ENCODE measurements at regions not wholly inside any gene's neighbourhood (a gene's known extent, or its start where the extent isn't known, plus 50 kb on each side); places are given as distances from the start of the nearest gene placed in this dataset.
"Not testable (repeated sequence)": the region's sequence is repeated elsewhere in the genome, so short reads cannot be mapped to it uniquely, and the experiment has no call there.

- no peak for DNase-seq (ENCODE audit: low spot score)
- H2AFZ ChIP-seq (ENCODE audit: low read length) = no peak overlapping the region
- intact Hi-C loops (cut with micrococcal nuclease; ENCODE audit: unreplicated experiment) = no loop called here
- H3K4me2 ChIP-seq (ENCODE audit: low read depth, low read length) = no peak overlapping the region
- POLR2A ChIA-PET = no interaction called here
- FAIRE-seq = no peak
- WGBS (ENCODE audit: low lambda C conversion rate) = 15% methylated on average over 2 of the region's 2 CpGs
- no peaks in the 10 kb centered on the region for H3K9me3 ChIP-seq (ENCODE audit: low read length)
- H3K36me3 ChIP-seq (replicated peaks in 1 of 2; ENCODE audit: control insufficient read depth in 1 of 2, insufficient read depth in 2 of 2, low read length in 2 of 2) = no peaks in the 10 kb centered on the region
- TF ChIP-seq SNAPC2 (CRISPR knock-in tag; IDR thresholded peaks at IDR 0.05) (no peak), PRDM4 (CRISPR knock-in tag; IDR thresholded peaks at IDR 0.05; ENCODE audit: borderline replicate concordance) (no peak)
- H3K9ac ChIP-seq (ENCODE audit: insufficient read depth, low read depth, low read length) = no peak overlapping the region
- in situ Hi-C loops (cut with HindIII; ENCODE audit: extremely low pct_ligation_motif_present, low pct_unique_long_range_greater_than_20kb) = no loop called here
- CTCF ChIA-PET (ENCODE audit: low intra/inter-chr PET ratio, low total read pairs) = no interaction called here
- no TSS peak for BruUV-seq (replicated peaks)
- H3K27ac ChIP-seq (ENCODE audit: extremely low read length, insufficient read depth, low read length) = no peak overlapping the region
- no peaks in the 10 kb centered on the region for H3K4me1 ChIP-seq (ENCODE audit: insufficient read depth, low read length)
- H3K4me3 ChIP-seq (replicated peaks in 1 of 3; ENCODE audit: insufficient read depth in 1 of 3, low read depth in 2 of 3, low read length in 3 of 3) = no peak overlapping the region
- H4K20me1 ChIP-seq (ENCODE audit: insufficient read depth, low read length) = no peaks in the 10 kb centered on the region
- no peak for ATAC-seq
- peaks cover 0 to 12% of the 10 kb centered on the region in 2 experiments; a peak in 3 of 5 replicates for H3K27me3 ChIP-seq (ENCODE audit: control insufficient read depth in 1 of 2, insufficient read depth in 2 of 2, low read length in 2 of 2)
- no peaks in the 10 kb centered on the region for H3K79me2 ChIP-seq (ENCODE audit: insufficient read depth, low read length)
Measured at GRCh38 chr20:43355610-43356009, 102.1 kb upstream of the SRSF6 start.

GRCh38 chr20:43352996-43353395, 104.7 kb upstream of the SRSF6 start:
- ChIA-PET CTCF (ENCODE audit: low intra/inter-chr PET ratio, low total read pairs) (no interaction called here), POLR2A (no interaction called here)
- intact Hi-C loops (cut with micrococcal nuclease; ENCODE audit: unreplicated experiment) = no loop called here
- no peak overlapping the region for H3K4me2 ChIP-seq (ENCODE audit: low read depth, low read length)
- DNase-seq (ENCODE audit: low spot score) = no peak
- no peaks in the 10 kb centered on the region for H3K36me3 ChIP-seq (replicated peaks in 1 of 2; ENCODE audit: control insufficient read depth in 1 of 2, insufficient read depth in 2 of 2, low read length in 2 of 2)
- 5% methylated on average over 8 of the region's 8 CpGs for WGBS (ENCODE audit: low lambda C conversion rate)
- in situ Hi-C loops (cut with HindIII; ENCODE audit: extremely low pct_ligation_motif_present, low pct_unique_long_range_greater_than_20kb) = no loop called here
- TF ChIP-seq, protein P1, sequence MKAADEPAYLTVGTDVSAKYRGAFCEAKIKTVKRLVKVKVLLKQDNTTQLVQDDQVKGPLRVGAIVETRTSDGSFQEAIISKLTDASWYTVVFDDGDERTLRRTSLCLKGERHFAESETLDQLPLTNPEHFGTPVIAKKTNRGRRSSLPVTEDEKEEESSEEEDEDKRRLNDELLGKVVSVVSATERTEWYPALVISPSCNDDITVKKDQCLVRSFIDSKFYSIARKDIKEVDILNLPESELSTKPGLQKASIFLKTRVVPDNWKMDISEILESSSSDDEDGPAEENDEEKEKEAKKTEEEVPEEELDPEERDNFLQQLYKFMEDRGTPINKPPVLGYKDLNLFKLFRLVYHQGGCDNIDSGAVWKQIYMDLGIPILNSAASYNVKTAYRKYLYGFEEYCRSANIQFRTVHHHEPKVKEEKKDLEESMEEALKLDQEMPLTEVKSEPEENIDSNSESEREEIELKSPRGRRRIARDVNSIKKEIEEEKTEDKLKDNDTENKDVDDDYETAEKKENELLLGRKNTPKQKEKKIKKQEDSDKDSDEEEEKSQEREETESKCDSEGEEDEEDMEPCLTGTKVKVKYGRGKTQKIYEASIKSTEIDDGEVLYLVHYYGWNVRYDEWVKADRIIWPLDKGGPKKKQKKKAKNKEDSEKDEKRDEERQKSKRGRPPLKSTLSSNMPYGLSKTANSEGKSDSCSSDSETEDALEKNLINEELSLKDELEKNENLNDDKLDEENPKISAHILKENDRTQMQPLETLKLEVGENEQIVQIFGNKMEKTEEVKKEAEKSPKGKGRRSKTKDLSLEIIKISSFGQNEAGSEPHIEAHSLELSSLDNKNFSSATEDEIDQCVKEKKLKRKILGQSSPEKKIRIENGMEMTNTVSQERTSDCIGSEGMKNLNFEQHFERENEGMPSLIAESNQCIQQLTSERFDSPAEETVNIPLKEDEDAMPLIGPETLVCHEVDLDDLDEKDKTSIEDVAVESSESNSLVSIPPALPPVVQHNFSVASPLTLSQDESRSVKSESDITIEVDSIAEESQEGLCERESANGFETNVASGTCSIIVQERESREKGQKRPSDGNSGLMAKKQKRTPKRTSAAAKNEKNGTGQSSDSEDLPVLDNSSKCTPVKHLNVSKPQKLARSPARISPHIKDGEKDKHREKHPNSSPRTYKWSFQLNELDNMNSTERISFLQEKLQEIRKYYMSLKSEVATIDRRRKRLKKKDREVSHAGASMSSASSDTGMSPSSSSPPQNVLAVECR (CRISPR knock-in tag; IDR thresholded peaks at IDR 0.05; ENCODE audit: borderline replicate concordance) = no peak
- TF ChIP-seq ZNF790 (CRISPR knock-in tag; IDR thresholded peaks at IDR 0.05; ENCODE audit: borderline replicate concordance) = no peak
- FAIRE-seq = no peak
- no peak for ATAC-seq
- no TSS peak for BruUV-seq (replicated peaks)
- no peak overlapping the region for H2AFZ ChIP-seq (ENCODE audit: low read length)
- no peak overlapping the region for H3K4me3 ChIP-seq (replicated peaks in 1 of 3; ENCODE audit: insufficient read depth in 1 of 3, low read depth in 2 of 3, low read length in 3 of 3)
- no peak overlapping the region for H3K9ac ChIP-seq (ENCODE audit: insufficient read depth, low read depth, low read length)
- no peaks in the 10 kb centered on the region for H3K4me1 ChIP-seq (ENCODE audit: insufficient read depth, low read length)
- peaks cover 4 to 31% of the 10 kb centered on the region in 2 experiments; a peak in 3 of 5 replicates for H3K27me3 ChIP-seq (ENCODE audit: control insufficient read depth in 1 of 2, insufficient read depth in 2 of 2, low read length in 2 of 2)
- no peaks in the 10 kb centered on the region for H3K9me3 ChIP-seq (ENCODE audit: low read length)
- no peaks in the 10 kb centered on the region for H4K20me1 ChIP-seq (ENCODE audit: insufficient read depth, low read length)
- no peaks in the 10 kb centered on the region for H3K79me2 ChIP-seq (ENCODE audit: insufficient read depth, low read length)
- no peak overlapping the region for H3K27ac ChIP-seq (ENCODE audit: extremely low read length, insufficient read depth, low read length)

DNA sequence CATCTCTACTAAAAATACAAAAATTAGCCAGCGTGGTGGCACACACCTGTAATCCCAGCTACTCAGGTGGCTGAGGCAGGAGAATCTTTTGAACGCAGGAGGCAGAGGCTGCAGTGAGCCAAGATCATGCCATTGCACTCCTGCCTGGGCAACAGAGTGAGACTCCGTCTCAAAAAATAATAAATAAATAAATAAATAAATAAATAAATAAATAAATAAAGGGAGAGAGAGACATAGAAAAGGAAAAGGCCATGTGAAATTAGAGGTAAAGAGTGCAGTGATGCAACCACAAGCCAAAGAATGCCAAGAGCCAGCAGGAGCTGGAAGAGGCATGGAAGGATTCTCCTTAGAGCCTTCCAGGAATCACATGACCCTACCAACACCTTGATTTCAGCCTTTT, 107.0 kb upstream of the SRSF6 start:
- H3K36me3 ChIP-seq (replicated peaks in 1 of 2; ENCODE audit: control insufficient read depth in 1 of 2, insufficient read depth in 2 of 2, low read length in 2 of 2); ATAC-seq; H4K20me1 ChIP-seq (ENCODE audit: insufficient read depth, low read length); H3K4me3 ChIP-seq (replicated peaks in 1 of 3; ENCODE audit: insufficient read depth in 1 of 3, low read depth in 2 of 3, low read length in 3 of 3); H3K9ac ChIP-seq (ENCODE audit: insufficient read depth, low read depth, low read length); H3K4me2 ChIP-seq (ENCODE audit: low read depth, low read length); POLR2A ChIA-PET; H3K4me1 ChIP-seq (ENCODE audit: insufficient read depth, low read length); H3K9me3 ChIP-seq (ENCODE audit: low read length); in situ Hi-C loops (cut with HindIII; ENCODE audit: extremely low pct_ligation_motif_present, low pct_unique_long_range_greater_than_20kb); FAIRE-seq; H3K27ac ChIP-seq (ENCODE audit: extremely low read length, insufficient read depth, low read length); H2AFZ ChIP-seq (ENCODE audit: low read length); H3K79me2 ChIP-seq (ENCODE audit: insufficient read depth, low read length); DNase-seq (ENCODE audit: low spot score); BruUV-seq (replicated peaks); CTCF ChIA-PET (ENCODE audit: low intra/inter-chr PET ratio, low total read pairs); intact Hi-C loops (cut with micrococcal nuclease; ENCODE audit: unreplicated experiment): not testable (repeated sequence)
- WGBS (ENCODE audit: low lambda C conversion rate) = 25% methylated on average over 3 of the region's 3 CpGs
- peaks cover 4 to 36% of the 10 kb centered on the region in 2 experiments; a peak in 3 of 5 replicates for H3K27me3 ChIP-seq (ENCODE audit: control insufficient read depth in 1 of 2, insufficient read depth in 2 of 2, low read length in 2 of 2)

Measured in HepG2 (cell line).